Kidney (tissue), 13 donors: ENCODE measurements at regions not wholly inside any gene's neighbourhood (a gene's known extent, or its start where the extent isn't known, plus 50 kb on each side); places are given as distances from the start of the nearest gene placed in this dataset.
A peak's percentile ranks its signal among the peaks of the same experiment; 100 is the strongest.

ENCODE experiments used
- DNase-seq, 5 donors: peaks; one replicate each; pipeline ENCODE4 v3.0.0-alpha.2; 2013 to 2020
- FAIRE-seq: peaks from 2 replicates; lab custom pipeline; 2012; peaks lifted over from hg19 to GRCh38; lab: Jason Lieb, UNC
- H3K27ac ChIP-seq, 2 donors: one replicate each; pipeline ENCODE4 v1.7.0; 2013; ENCODE audit warnings: low read depth in 2 of 2, low read length in 2 of 2, inconsistent platforms in 1 of 2
- H3K27me3 ChIP-seq: one replicate; pipeline ENCODE4 v1.7.1; 2013; ENCODE audit warnings: low read length, inconsistent platforms; ENCODE audit not compliant: control insufficient read depth, insufficient read depth
- H3K36me3 ChIP-seq, 3 donors: one replicate each; pipeline versions ENCODE4 v1.7.0 to v1.7.1; 2013; ENCODE audit warnings: low read length in 3 of 3, control low read depth in 1 of 3, inconsistent platforms in 1 of 3; ENCODE audit not compliant: insufficient read depth in 3 of 3, control insufficient read depth in 2 of 3
- H3K4me1 ChIP-seq, 3 donors: one replicate each; pipeline versions ENCODE4 v1.7.0 to v1.7.1; 2013; ENCODE audit warnings: low read length in 3 of 3, inconsistent platforms in 1 of 3, low read depth in 1 of 3; ENCODE audit not compliant: control insufficient read depth in 2 of 3, insufficient read depth in 2 of 3
- H3K4me3 ChIP-seq, 3 donors: one replicate each; pipeline versions ENCODE4 v1.7.0 to v1.8.1; 2013; ENCODE audit warnings: low read length in 3 of 3, control low read depth in 1 of 3, inconsistent platforms in 1 of 3
- H3K9ac ChIP-seq, 3 donors: one replicate each; pipeline versions ENCODE4 v1.7.0 to v1.7.1; 2013; ENCODE audit warnings: low read length in 3 of 3, control low read depth in 1 of 3, inconsistent platforms in 1 of 3
- H3K9me3 ChIP-seq, 3 donors: one replicate each; pipeline versions ENCODE4 v1.7.0 to v1.7.1; 2013; ENCODE audit warnings: low read length in 3 of 3, control low read depth in 1 of 3, inconsistent platforms in 1 of 3; ENCODE audit not compliant: control insufficient read depth in 2 of 3, insufficient read depth in 1 of 3
- intact Hi-C: fragments of 100-400 bp; cut with DNase I; formaldehyde crosslinking; loops from one replicate; pipeline ENCODE4 v1.11.1; 2022
- TF ChIP-seq, protein P1 (sequence below): IDR thresholded peaks from 3 replicates; pipeline ENCODE4 v1.5.1; 2012; ENCODE audit warnings: mild to moderate bottlenecking, moderate library complexity, borderline replicate concordance; ENCODE audit not compliant: insufficient read depth; ENCODE audit errors: extremely low read depth
- donor health status: control.
- donor health status: control.
- donor health status: control.
- donor health status: control.
- donor health status: control.
- donor health status: DM: yes; HTN: yes; CAD: no.
- donor health status: Normal renal cell carcinoma (clear cell type).

DNA sequence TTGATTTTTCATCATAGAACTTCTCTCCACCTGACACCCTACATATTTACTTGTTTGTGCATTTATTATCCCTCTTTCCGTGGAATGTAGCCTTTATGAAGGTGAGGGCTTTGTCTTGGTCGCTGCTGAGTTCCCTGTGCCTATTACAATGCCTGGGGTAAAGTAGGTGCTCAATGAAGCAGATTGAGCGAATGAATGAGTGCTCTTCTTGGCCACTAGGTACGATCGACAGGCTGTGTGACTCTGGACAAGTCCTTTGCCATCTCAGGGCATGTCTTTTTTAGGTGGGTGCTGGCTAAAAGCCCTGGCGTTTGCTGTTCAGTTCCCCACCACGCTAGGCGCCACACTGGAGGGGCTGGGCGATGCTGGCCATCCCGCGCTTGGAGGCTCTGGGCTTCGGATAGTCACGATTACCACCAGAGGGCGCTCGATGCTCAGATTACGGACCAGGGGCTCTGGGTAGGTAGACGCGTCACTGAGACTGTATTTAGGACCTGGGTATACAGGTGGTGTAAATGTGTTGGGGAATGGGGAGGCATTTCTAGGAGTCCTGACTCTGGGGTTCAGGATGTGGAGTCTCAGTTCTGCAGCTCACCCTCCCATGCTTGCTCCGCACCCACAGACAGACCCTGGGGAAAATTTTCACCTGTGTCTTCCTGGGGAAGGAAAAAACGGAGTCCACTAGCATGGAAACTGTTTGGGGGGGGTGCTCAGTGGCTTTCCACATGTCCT, 71.0 kb upstream of the CSF3R start:
- peak; percentile 69 to 87 (median 80) for DNase-seq
- H3K9ac ChIP-seq: no peak overlapping the region
- H3K27ac ChIP-seq: no peak overlapping the region
- peaks cover 2% of the 10 kb centered on the region for H3K27me3 ChIP-seq
- FAIRE-seq: no peak
- no peaks in the 10 kb centered on the region for H3K4me1 ChIP-seq
- H3K36me3 ChIP-seq: no peaks in the 10 kb centered on the region
- TF ChIP-seq, protein P1, sequence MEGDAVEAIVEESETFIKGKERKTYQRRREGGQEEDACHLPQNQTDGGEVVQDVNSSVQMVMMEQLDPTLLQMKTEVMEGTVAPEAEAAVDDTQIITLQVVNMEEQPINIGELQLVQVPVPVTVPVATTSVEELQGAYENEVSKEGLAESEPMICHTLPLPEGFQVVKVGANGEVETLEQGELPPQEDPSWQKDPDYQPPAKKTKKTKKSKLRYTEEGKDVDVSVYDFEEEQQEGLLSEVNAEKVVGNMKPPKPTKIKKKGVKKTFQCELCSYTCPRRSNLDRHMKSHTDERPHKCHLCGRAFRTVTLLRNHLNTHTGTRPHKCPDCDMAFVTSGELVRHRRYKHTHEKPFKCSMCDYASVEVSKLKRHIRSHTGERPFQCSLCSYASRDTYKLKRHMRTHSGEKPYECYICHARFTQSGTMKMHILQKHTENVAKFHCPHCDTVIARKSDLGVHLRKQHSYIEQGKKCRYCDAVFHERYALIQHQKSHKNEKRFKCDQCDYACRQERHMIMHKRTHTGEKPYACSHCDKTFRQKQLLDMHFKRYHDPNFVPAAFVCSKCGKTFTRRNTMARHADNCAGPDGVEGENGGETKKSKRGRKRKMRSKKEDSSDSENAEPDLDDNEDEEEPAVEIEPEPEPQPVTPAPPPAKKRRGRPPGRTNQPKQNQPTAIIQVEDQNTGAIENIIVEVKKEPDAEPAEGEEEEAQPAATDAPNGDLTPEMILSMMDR: peak; percentile 53
- H3K9me3 ChIP-seq: no peaks in the 10 kb centered on the region
- no peak overlapping the region for H3K4me3 ChIP-seq
- intact Hi-C loops: no loop called here

DNA sequence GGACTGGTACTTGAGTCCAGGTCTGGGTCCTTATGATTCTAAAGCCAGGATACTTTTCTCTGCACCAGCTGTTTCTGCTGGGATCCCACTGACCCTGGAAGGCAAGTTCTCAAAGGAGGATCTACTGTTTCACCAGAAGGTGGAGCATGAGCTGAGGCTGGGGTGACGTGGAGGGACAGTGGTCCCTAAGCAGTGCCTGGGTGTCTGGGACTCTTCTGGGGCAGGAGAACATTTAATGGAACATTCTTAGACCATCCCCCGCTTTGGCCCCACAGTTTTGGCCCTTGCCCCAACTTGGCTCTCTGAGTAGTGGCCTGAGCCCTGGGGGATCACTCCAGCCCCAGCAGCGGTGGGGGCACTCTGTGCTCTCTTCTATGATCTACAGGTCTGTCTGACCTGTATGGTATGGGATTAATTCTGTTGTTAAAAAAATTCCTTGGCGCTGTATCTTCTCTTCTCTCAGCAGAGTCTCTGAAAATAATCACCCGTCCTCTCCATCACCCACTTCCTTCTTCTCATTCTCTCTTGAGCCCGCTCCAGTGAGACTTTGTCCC, 60.3 kb upstream of the CSF3R start:
- FAIRE-seq (no peak), DNase-seq (no peak)
- H3K4me1 ChIP-seq: no peaks in the 10 kb centered on the region
- H3K36me3 ChIP-seq: no peaks in the 10 kb centered on the region
- no peak overlapping the region for H3K4me3 ChIP-seq
- H3K27me3 ChIP-seq: no peaks in the 10 kb centered on the region
- H3K27ac ChIP-seq: no peak overlapping the region
- intact Hi-C loops: no loop called here
- no peak overlapping the region for H3K9ac ChIP-seq
- H3K9me3 ChIP-seq: no peaks in the 10 kb centered on the region
- TF ChIP-seq, protein P1: no peak

DNA sequence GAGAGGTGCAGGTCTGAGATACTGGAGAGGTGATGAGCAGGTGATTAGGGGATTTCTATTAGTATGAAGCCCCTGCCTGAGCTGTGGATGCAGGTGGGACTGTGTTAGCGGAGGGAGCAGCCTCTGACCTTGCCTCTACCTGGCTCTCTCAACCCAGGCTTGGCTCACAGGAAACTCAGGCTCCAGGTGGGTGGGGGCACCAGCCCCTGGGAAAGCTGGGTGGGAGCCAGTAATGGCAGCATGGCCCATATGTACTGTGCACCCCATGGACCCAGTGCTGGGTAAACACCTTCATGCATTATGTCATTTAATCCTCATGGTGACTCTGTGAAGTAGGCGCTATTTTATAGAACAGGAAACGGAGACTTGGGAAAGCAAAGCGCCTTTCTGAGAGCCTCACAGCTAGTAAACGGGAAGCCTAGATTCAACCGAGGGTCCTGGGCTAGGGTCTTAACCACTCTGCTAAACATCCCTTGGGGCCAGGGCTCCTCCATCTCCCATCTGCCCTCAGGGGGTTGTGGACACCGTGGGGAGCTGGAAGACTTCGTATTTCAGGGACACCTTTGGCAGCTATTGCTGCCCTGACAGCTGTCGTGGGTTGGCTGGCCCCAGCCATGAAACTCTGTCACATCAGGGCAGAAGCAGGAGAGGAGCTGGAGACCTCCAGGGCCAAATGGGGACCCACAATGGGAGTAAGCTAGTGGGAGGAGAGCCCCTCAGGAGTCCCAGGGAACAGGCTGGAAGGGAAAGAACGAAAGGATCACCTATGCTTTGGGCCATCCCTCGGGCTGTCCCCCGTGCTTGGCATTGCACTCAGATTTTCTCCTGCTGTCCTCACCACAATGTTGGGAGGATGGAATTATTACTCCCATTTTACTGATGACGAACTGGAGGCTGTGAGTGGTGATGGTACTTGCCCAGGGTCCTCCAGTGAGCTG, 59.6 kb upstream of the CSF3R start:
- Histone ChIP-seq H3K27ac (no peak overlapping the region), H3K9ac (no peak overlapping the region), H3K4me1 (no peaks in the 10 kb centered on the region), H3K36me3 (no peaks in the 10 kb centered on the region), H3K4me3 (no peak overlapping the region), H3K9me3 (no peaks in the 10 kb centered on the region), H3K27me3 (no peaks in the 10 kb centered on the region)
- TF ChIP-seq, protein P1: no peak
- DNase-seq (no peak), FAIRE-seq (no peak)
- intact Hi-C loops: no loop called here
